ENCODE measurements at regions not wholly inside any gene's neighbourhood (a gene's known extent, or its start where the extent isn't known, plus 50 kb on each side); places are given as distances from the start of the nearest gene placed in this dataset.

DNA sequence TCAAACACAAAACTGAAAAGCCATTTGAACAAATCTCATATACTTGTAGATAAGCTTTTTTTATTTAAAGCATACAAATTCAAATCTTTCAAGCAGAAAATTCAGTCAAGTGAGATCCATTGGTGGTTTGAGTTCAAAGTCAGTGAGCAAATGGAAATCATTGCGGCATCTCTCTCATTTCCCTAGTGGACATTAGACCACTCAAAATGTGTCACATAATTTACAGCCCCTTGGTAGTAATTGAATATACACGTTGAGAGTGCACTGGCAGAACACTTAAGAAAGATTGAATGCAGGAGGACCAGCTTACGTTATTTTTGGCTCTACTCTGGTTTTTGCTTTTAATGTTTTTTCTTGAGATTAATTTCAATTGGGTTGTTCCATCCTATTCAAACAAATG is 633.7 kb downstream of the USP25 start:
- Mint-ChIP-seq H3K27me3 (no peaks in the 10 kb centered on the region), H3K27ac (no peak overlapping the region), H3K4me1 (ENCODE audit: low read depth) (no peaks in the 10 kb centered on the region), H3K9me3 (peaks cover 11% of the 10 kb centered on the region), H3K4me3 (no peak overlapping the region), H3K36me3 (ENCODE audit: low read depth) (no peaks in the 10 kb centered on the region)
- intact Hi-C loops (cut with micrococcal nuclease) = no loop called here

GRCh38 chr21:16366207-16366606 is 636.4 kb downstream of the USP25 start:
- H3K27me3 Mint-ChIP-seq = no peaks in the 10 kb centered on the region
- no peaks in the 10 kb centered on the region for H3K9me3 Mint-ChIP-seq
- H3K4me1 Mint-ChIP-seq (ENCODE audit: low read depth) = no peaks in the 10 kb centered on the region
- no peak overlapping the region for H3K27ac Mint-ChIP-seq
- no peak overlapping the region for H3K4me3 Mint-ChIP-seq
- no peaks in the 10 kb centered on the region for H3K36me3 Mint-ChIP-seq (ENCODE audit: low read depth)
- intact Hi-C loops (cut with micrococcal nuclease) = no loop called here

DNA sequence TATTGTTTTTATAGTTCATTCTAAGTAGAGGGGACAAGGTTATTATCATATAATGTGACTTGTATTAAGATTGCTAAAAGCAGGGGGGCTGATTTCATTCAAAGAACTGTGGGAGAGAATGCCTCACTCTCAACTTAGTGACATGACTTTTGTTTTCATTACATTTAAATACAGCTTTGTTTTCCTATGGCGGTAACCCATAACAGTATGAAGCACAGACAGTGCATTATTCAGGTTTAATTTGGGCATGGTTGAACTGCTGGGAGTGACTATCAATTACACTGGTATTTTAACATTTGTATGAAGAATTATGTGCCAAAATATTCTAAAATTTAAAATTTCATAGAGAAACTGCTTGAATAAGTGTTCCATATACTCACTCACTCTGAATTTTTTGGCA is 637.3 kb downstream of the USP25 start:
- Mint-ChIP-seq H3K4me1 (ENCODE audit: low read depth) (no peaks in the 10 kb centered on the region), H3K9me3 (no peaks in the 10 kb centered on the region), H3K4me3 (no peak overlapping the region), H3K36me3 (ENCODE audit: low read depth) (no peaks in the 10 kb centered on the region), H3K27me3 (no peaks in the 10 kb centered on the region), H3K27ac (no peak overlapping the region)
- intact Hi-C loops (cut with micrococcal nuclease) = no loop called here

DNA sequence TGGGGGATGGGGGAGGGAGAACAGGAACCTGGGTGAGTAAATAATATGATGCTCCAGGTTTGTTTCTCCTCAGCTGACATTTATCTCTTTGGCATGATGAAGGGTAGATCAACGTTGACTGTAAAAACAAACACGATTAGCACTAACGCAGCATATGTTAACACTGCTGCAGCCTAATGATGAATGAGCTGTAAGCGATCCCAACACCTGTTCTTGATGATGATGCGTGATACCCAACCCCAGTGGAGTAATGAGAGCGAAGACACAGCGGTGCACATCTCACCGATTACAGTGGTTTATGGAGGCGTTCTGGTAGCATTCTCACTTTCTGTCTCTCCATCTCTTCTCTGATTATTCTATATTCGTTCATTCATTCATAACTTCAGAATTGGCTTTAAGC is 640.4 kb downstream of the USP25 start:
- peaks cover 14% of the 10 kb centered on the region for H3K9me3 Mint-ChIP-seq
- H3K4me3 Mint-ChIP-seq = no peak overlapping the region
- no peaks in the 10 kb centered on the region for H3K36me3 Mint-ChIP-seq (ENCODE audit: low read depth)
- no peak overlapping the region for H3K27ac Mint-ChIP-seq
- H3K4me1 Mint-ChIP-seq (ENCODE audit: low read depth) = no peaks in the 10 kb centered on the region
- intact Hi-C loops (cut with micrococcal nuclease) = no loop called here
- no peaks in the 10 kb centered on the region for H3K27me3 Mint-ChIP-seq

DNA sequence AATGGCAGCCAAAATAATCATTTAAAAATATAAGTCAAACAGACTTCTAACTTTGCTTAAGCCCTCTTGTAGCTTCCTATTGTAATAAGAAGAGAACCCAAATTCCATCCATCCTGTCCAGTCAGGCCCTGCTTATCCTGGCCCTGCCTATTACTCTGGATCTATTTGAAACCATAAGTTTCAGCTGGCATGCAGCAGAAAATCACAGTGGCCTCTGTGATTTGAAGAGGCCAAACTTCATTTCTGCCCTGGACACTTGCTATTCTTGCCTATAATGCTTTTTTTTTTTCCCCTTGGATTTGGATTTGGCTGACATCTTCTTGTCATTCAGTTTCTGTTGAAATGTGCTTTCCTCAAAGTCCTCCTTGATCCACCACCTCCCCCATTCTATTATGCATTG is 642.8 kb downstream of the USP25 start:
- peaks cover 14% of the 10 kb centered on the region for H3K9me3 Mint-ChIP-seq
- no peak overlapping the region for H3K4me3 Mint-ChIP-seq
- H3K27me3 Mint-ChIP-seq = no peaks in the 10 kb centered on the region
- no peaks in the 10 kb centered on the region for H3K36me3 Mint-ChIP-seq (ENCODE audit: low read depth)
- intact Hi-C loops (cut with micrococcal nuclease) = no loop called here
- no peaks in the 10 kb centered on the region for H3K4me1 Mint-ChIP-seq (ENCODE audit: low read depth)
- H3K27ac Mint-ChIP-seq = no peak overlapping the region

GRCh38 chr21:16376673-16377072 is 646.9 kb downstream of the USP25 start:
- Mint-ChIP-seq H3K4me1 (ENCODE audit: low read depth) (no peaks in the 10 kb centered on the region), H3K4me3 (no peak overlapping the region), H3K27ac (no peak overlapping the region), H3K36me3 (ENCODE audit: low read depth) (no peaks in the 10 kb centered on the region), H3K27me3 (no peaks in the 10 kb centered on the region), H3K9me3 (peaks cover 14% of the 10 kb centered on the region)
- intact Hi-C loops (cut with micrococcal nuclease) = no loop called here

- Mint-ChIP-seq H3K4me1 (ENCODE audit: low read depth) (no peaks in the 10 kb centered on the region), H3K27me3 (no peaks in the 10 kb centered on the region), H3K4me3 (no peak overlapping the region), H3K9me3 (peaks cover 14% of the 10 kb centered on the region), H3K27ac (no peak overlapping the region), H3K36me3 (ENCODE audit: low read depth) (no peaks in the 10 kb centered on the region)
- intact Hi-C loops (cut with micrococcal nuclease) = no loop called here
Observed at GRCh38 chr21:16377120-16377658, 647.4 kb downstream of the USP25 start.

GRCh38 chr21:16377857-16378256 is 648.1 kb downstream of the USP25 start:
- H3K36me3 Mint-ChIP-seq (ENCODE audit: low read depth) = no peaks in the 10 kb centered on the region
- no peak overlapping the region for H3K27ac Mint-ChIP-seq
- intact Hi-C loops (cut with micrococcal nuclease) = no loop called here
- no peaks in the 10 kb centered on the region for H3K27me3 Mint-ChIP-seq
- H3K4me1 Mint-ChIP-seq (ENCODE audit: low read depth) = no peaks in the 10 kb centered on the region
- no peak overlapping the region for H3K4me3 Mint-ChIP-seq
- H3K9me3 Mint-ChIP-seq = peaks cover 10% of the 10 kb centered on the region

GRCh38 chr21:16378525-16378924 is 648.7 kb downstream of the USP25 start:
- Mint-ChIP-seq H3K9me3 (peaks cover 3% of the 10 kb centered on the region), H3K4me3 (no peak overlapping the region), H3K27me3 (no peaks in the 10 kb centered on the region), H3K36me3 (ENCODE audit: low read depth) (no peaks in the 10 kb centered on the region), H3K4me1 (ENCODE audit: low read depth) (no peaks in the 10 kb centered on the region), H3K27ac (no peak overlapping the region)
- intact Hi-C loops (cut with micrococcal nuclease) = no loop called here

GRCh38 chr21:16388291-16388690 is 658.5 kb downstream of the USP25 start:
- peaks cover 31% of the 10 kb centered on the region for H3K9me3 Mint-ChIP-seq
- H3K27me3 Mint-ChIP-seq = no peaks in the 10 kb centered on the region
- intact Hi-C loops (cut with micrococcal nuclease) = no loop called here

DNA sequence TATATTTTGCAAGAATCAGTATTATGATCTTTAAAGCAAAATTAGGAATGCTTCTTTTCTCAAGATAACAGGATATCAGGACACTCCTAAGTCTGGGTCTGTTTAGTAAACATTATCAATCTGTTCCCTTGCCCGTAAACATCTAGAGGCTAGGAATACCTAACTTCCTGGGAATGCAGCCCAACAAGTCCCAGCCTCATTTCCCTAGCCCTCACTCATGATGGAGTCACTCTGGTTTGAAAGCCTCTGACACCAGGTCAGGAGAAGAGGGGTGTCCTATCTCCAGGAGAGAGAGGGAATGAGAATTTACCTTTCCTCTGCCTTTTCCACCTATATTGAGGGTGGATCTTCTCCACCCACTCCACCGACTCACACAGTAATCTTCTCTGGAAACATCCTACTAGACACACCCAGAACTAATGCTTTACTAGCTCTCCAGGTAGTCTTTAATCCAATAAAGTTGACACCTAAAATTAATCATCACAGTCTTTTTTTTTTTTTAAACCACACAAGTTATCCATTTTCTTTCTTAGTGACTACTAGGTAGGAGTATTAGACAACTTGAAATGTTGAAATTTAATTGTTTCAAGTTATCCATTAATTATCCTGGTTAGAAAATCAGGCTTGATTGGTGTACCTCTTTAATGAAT is 659.3 kb downstream of the USP25 start:
- no peaks in the 10 kb centered on the region for H3K4me1 Mint-ChIP-seq (ENCODE audit: low read depth)
- H3K9me3 Mint-ChIP-seq = peaks cover 31% of the 10 kb centered on the region
- no peak overlapping the region for H3K4me3 Mint-ChIP-seq
- intact Hi-C loops (cut with micrococcal nuclease) = no loop called here
- no peak overlapping the region for H3K27ac Mint-ChIP-seq
- no peaks in the 10 kb centered on the region for H3K36me3 Mint-ChIP-seq (ENCODE audit: low read depth)
- no peaks in the 10 kb centered on the region for H3K27me3 Mint-ChIP-seq

More at GRCh38 chr21:16388291-16388690, 658.5 kb downstream of the USP25 start:
- Mint-ChIP-seq H3K36me3 (ENCODE audit: low read depth) (no peaks in the 10 kb centered on the region), H3K4me3 (no peak overlapping the region), H3K27ac (no peak overlapping the region), H3K4me1 (ENCODE audit: low read depth) (no peaks in the 10 kb centered on the region)

GRCh38 chr21:16389643-16390042 is 659.9 kb downstream of the USP25 start:
- Mint-ChIP-seq H3K4me1 (ENCODE audit: low read depth) (no peaks in the 10 kb centered on the region), H3K36me3 (ENCODE audit: low read depth) (no peaks in the 10 kb centered on the region), H3K27ac (no peak overlapping the region), H3K4me3 (no peak overlapping the region), H3K9me3 (peaks cover 31% of the 10 kb centered on the region), H3K27me3 (no peaks in the 10 kb centered on the region)
- intact Hi-C loops (cut with micrococcal nuclease) = no loop called here

- Mint-ChIP-seq H3K4me3 (no peak overlapping the region), H3K27ac (no peak overlapping the region), H3K36me3 (ENCODE audit: low read depth) (no peaks in the 10 kb centered on the region), H3K4me1 (ENCODE audit: low read depth) (no peaks in the 10 kb centered on the region), H3K27me3 (no peaks in the 10 kb centered on the region), H3K9me3 (peaks cover 24% of the 10 kb centered on the region)
- intact Hi-C loops (cut with micrococcal nuclease) = no loop called here
Observed at GRCh38 chr21:16395285-16395684, 665.5 kb downstream of the USP25 start.

- H3K27ac Mint-ChIP-seq = no peak overlapping the region
Observed at GRCh38 chr21:16402752-16403151, 673.0 kb downstream of the USP25 start.

GRCh38 chr21:16404776-16405175 is 675.0 kb downstream of the USP25 start:
- H3K4me3 Mint-ChIP-seq = no peak overlapping the region
- H3K27ac Mint-ChIP-seq = no peak overlapping the region
- no peaks in the 10 kb centered on the region for H3K27me3 Mint-ChIP-seq
- peaks cover 27% of the 10 kb centered on the region for H3K9me3 Mint-ChIP-seq
- intact Hi-C loops (cut with micrococcal nuclease) = no loop called here
- H3K4me1 Mint-ChIP-seq (ENCODE audit: low read depth) = no peaks in the 10 kb centered on the region
- no peaks in the 10 kb centered on the region for H3K36me3 Mint-ChIP-seq (ENCODE audit: low read depth)

More at GRCh38 chr21:16402752-16403151, 673.0 kb downstream of the USP25 start:
- Mint-ChIP-seq H3K4me3 (no peak overlapping the region), H3K9me3 (peaks cover 28% of the 10 kb centered on the region), H3K36me3 (ENCODE audit: low read depth) (no peaks in the 10 kb centered on the region), H3K4me1 (ENCODE audit: low read depth) (no peaks in the 10 kb centered on the region), H3K27me3 (no peaks in the 10 kb centered on the region)
- intact Hi-C loops (cut with micrococcal nuclease) = no loop called here

All from dendritic cell treated with granulocyte-macrophage colony-stimulating factor and Interleukin-4, amounts not matched to agents 40 ng/mL and 50 ng/mL, for 4 days (primary cell).